OCI-LY7 (cell line): ENCODE measurements at regions not wholly inside any gene's neighbourhood (a gene's known extent, or its start where the extent isn't known, plus 50 kb on each side); places are given as distances from the start of the nearest gene placed in this dataset.

Experiments used
- BruUV-seq: library from RNA; stranded (reverse); fragments of 400-500 nt; replicated peaks from 2 replicates; lab custom pipeline; 2021; lab: Mats Ljungman, UMichigan
- CTCF ChIA-PET: fragments of 300-600 bp; sonication (Branson Sonifier 250); formaldehyde crosslinking; loops from one replicate; lab custom pipeline; 2022; ENCODE audit warnings: antibody characterized with exemption; ENCODE audit not compliant: unreplicated experiment; lab: Charles Lee
- POLR2A ChIA-PET: fragments of 300-600 bp; sonication (Branson Sonifier 250); formaldehyde crosslinking; loops from one replicate; lab custom pipeline; 2022; ENCODE audit warnings: antibody characterized with exemption; lab: Charles Lee
- DNase-seq: peaks from one replicate; pipeline ENCODE4 v3.0.0-alpha.2; 2015; ENCODE audit warnings: low spot score
- H2AFZ ChIP-seq: fragments of 200-600 bp; sonication (generic), shearing (Covaris generic); 2 replicates; pipeline ENCODE4 v1.6.1; 2014; ENCODE audit warnings: mild to moderate bottlenecking, antibody characterized with exemption, low read length, moderate library complexity
- H3K27ac ChIP-seq: fragments of 200-600 bp; sonication (generic); 2 replicates; pipeline ENCODE4 v1.5.1; 2014; ENCODE audit warnings: mixed run types, low read depth, mild to moderate bottlenecking, moderate library complexity, low read length, inconsistent platforms; ENCODE audit not compliant: poor library complexity, severe bottlenecking
- H3K36me3 ChIP-seq: fragments of 200-600 bp; sonication (generic); 2 replicates; pipeline ENCODE4 v1.6.1; 2014; ENCODE audit warnings: mild to moderate bottlenecking, antibody characterized with exemption, low read length, moderate library complexity, mixed read lengths; ENCODE audit not compliant: insufficient read depth
- H3K4me1 ChIP-seq: fragments of 200-600 bp; sonication (generic); 2 replicates; pipeline ENCODE4 v1.5.1; 2014; ENCODE audit warnings: mild to moderate bottlenecking, low read length; ENCODE audit not compliant: insufficient read depth, poor library complexity, severe bottlenecking
- H3K4me2 ChIP-seq: fragments of 200-600 bp; sonication (generic); 2 replicates; pipeline ENCODE4 v1.6.1; 2014; ENCODE audit warnings: mild to moderate bottlenecking, low read length
- H3K4me3 ChIP-seq: fragments of 200-600 bp; sonication (generic); 2 replicates; pipeline ENCODE4 v1.5.1; 2014; ENCODE audit warnings: mild to moderate bottlenecking, low read depth, low read length; ENCODE audit not compliant: poor library complexity, severe bottlenecking
- H3K79me2 ChIP-seq: fragments of 200-600 bp; sonication (generic); 2 replicates; pipeline ENCODE4 v1.6.1; 2016; ENCODE audit warnings: low read depth, mild to moderate bottlenecking, low read length, moderate library complexity, mixed read lengths; ENCODE audit not compliant: insufficient read depth
- H3K9me2 ChIP-seq: fragments of 200-600 bp; sonication (generic); 2 replicates; pipeline ENCODE4 v1.6.1; 2016; ENCODE audit warnings: mild to moderate bottlenecking, low read length, mixed read lengths; ENCODE audit not compliant: insufficient read depth
- H3K9me3 ChIP-seq: fragments of 200-600 bp; sonication (generic); 2 replicates; pipeline ENCODE4 v1.6.1; 2014; ENCODE audit warnings: mild to moderate bottlenecking, mixed run types, low read length, mixed read lengths
- H4K20me1 ChIP-seq: fragments of 200-600 bp; sonication (generic); 2 replicates; pipeline ENCODE4 v1.6.1; 2014; ENCODE audit warnings: mild to moderate bottlenecking, antibody characterized with exemption, low read length, moderate library complexity, mixed read lengths; ENCODE audit not compliant: insufficient read depth
- CTCF ChIP-seq: fragments of 200-600 bp; sonication (generic); conservative IDR thresholded peaks from 2 replicates; pipeline ENCODE4 v1.5.1; 2014; ENCODE audit warnings: mild to moderate bottlenecking, antibody characterized with exemption, low read length, moderate library complexity, mixed read lengths
- EZH2phosphoT487 ChIP-seq: fragments of 200-600 bp; sonication (generic); IDR thresholded peaks from 2 replicates; pipeline ENCODE4 v1.6.1; 2018; ENCODE audit warnings: low read depth, borderline replicate concordance, mild to moderate bottlenecking, mixed run types, antibody characterized with exemption, low read length, moderate library complexity, mixed read lengths
- intact Hi-C: fragments of 100-400 bp; cut with micrococcal nuclease; formaldehyde crosslinking; loops from one replicate; pipeline ENCODE4 v1.10.0; 2022; ENCODE audit not compliant: unreplicated experiment

DNA sequence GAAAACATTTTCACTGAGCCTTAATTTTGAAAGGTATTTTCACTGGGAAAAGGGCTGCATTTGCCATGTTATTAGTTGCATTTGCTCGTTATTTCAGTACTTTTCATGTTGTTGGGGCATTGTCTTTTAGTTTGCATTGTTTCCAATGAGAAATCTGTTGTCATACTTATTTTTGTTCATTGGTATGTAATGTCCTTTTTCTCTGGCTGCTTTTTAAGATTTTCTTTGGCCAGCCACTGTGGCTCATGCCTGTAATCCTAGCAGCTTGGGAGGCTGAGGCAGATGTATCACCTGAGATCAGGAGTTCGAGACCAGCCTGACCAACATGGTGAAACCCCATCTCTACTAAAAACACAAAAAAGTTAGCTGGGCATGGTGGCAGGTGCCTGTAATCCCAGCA is 379.9 kb downstream of the SAMD5 start:
- CTCF ChIA-PET: no interaction called here
- no peaks in the 10 kb centered on the region for H3K79me2 ChIP-seq

GRCh38 chr6:147891671-147892070 is 383.2 kb downstream of the SAMD5 start:
- intact Hi-C loops: no loop called here
- H3K27ac ChIP-seq: no peak overlapping the region
- BruUV-seq: no TSS peak
- no peaks in the 10 kb centered on the region for H3K4me1 ChIP-seq
- TF ChIP-seq EZH2phosphoT487: no peak
- no peak for TF ChIP-seq CTCF
- no peaks in the 10 kb centered on the region for H4K20me1 ChIP-seq
- ChIA-PET CTCF (no interaction called here), POLR2A (no interaction called here)
- no peak overlapping the region for H3K4me2 ChIP-seq
- no peaks in the 10 kb centered on the region for H3K36me3 ChIP-seq
- no peaks in the 10 kb centered on the region for H3K9me3 ChIP-seq
- H3K4me3 ChIP-seq: no peak overlapping the region
- H3K9me2 ChIP-seq: no peaks in the 10 kb centered on the region
- no peak overlapping the region for H2AFZ ChIP-seq
- H3K79me2 ChIP-seq: no peaks in the 10 kb centered on the region
- no peak for DNase-seq

More for the DNA sequence above, 379.9 kb downstream of the SAMD5 start:
- Histone ChIP-seq H3K9me3 (no peaks in the 10 kb centered on the region), H2AFZ (no peak overlapping the region), H3K36me3 (no peaks in the 10 kb centered on the region), H3K9me2 (no peaks in the 10 kb centered on the region), H4K20me1 (no peaks in the 10 kb centered on the region), H3K4me3 (no peak overlapping the region), H3K27ac (no peak overlapping the region), H3K4me2 (no peak overlapping the region), H3K4me1 (no peaks in the 10 kb centered on the region)
- POLR2A ChIA-PET: no interaction called here
- intact Hi-C loops: no loop called here
- no TSS peak for BruUV-seq
- DNase-seq: no peak
- TF ChIP-seq EZH2phosphoT487: no peak
- TF ChIP-seq CTCF: no peak

- H3K79me2 ChIP-seq: no peaks in the 10 kb centered on the region
- H4K20me1 ChIP-seq: no peaks in the 10 kb centered on the region
- no peaks in the 10 kb centered on the region for H3K4me1 ChIP-seq
- intact Hi-C loops: no loop called here
- ChIA-PET CTCF (no interaction called here), POLR2A (no interaction called here)
- no peak overlapping the region for H3K27ac ChIP-seq
- H3K36me3 ChIP-seq: no peaks in the 10 kb centered on the region
- no peak overlapping the region for H3K4me3 ChIP-seq
- DNase-seq: no peak
- TF ChIP-seq EZH2phosphoT487: no peak
- no peak for TF ChIP-seq CTCF
- no peak overlapping the region for H2AFZ ChIP-seq
- no peaks in the 10 kb centered on the region for H3K9me2 ChIP-seq
- BruUV-seq: no TSS peak
- no peak overlapping the region for H3K4me2 ChIP-seq
- H3K9me3 ChIP-seq: no peaks in the 10 kb centered on the region
These were observed 384.0 kb downstream of the SAMD5 start for GRCh38 chr6:147892476-147892875.
